MM.1S (cell line): ENCODE measurements at regions not wholly inside any gene's neighbourhood (a gene's known extent, or its start where the extent isn't known, plus 50 kb on each side); places are given as distances from the start of the nearest gene placed in this dataset.

Source experiments
- DNase-seq: peaks from one replicate; pipeline ENCODE4 v3.0.0-alpha.2; 2015
- H2AFZ ChIP-seq: fragments of 300-600 bp; sonication (generic); 2 replicates; pipeline ENCODE4 v1.6.0; 2016; ENCODE audit warnings: antibody characterized with exemption, low read length
- H3F3A ChIP-seq: fragments of 300-600 bp; sonication (generic); 2 replicates; pipeline ENCODE4 v1.6.1; 2016; ENCODE audit warnings: mild to moderate bottlenecking, antibody characterized with exemption, low read length, moderate library complexity, mixed read lengths; ENCODE audit not compliant: insufficient read depth
- H3K27ac ChIP-seq: fragments of 300-600 bp; sonication (generic); 2 replicates; pipeline ENCODE4 v1.5.1; 2016; ENCODE audit warnings: mild to moderate bottlenecking, low read length
- H3K27me3 ChIP-seq: fragments of 300-600 bp; sonication (generic); replicated peaks from 2 replicates; pipeline ENCODE4 v1.6.0; 2016; ENCODE audit warnings: low read length; ENCODE audit not compliant: insufficient read depth
- H3K36me3 ChIP-seq: fragments of 300-600 bp; sonication (generic); replicated peaks from 2 replicates; pipeline ENCODE4 v1.6.1; 2016; ENCODE audit warnings: mild to moderate bottlenecking, low read length, mixed read lengths; ENCODE audit not compliant: insufficient read depth
- H3K4me1 ChIP-seq: fragments of 300-600 bp; sonication (generic); 2 replicates; pipeline ENCODE4 v1.6.1; 2016; ENCODE audit warnings: low read length, mixed read lengths
- H3K4me2 ChIP-seq: fragments of 300-600 bp; sonication (generic); 2 replicates; pipeline ENCODE4 v1.6.0; 2016; ENCODE audit warnings: low read depth, low read length
- H3K4me3 ChIP-seq: fragments of 300-600 bp; sonication (generic); 2 replicates; pipeline ENCODE4 v1.5.1; 2016; ENCODE audit warnings: low read length, mixed read lengths
- H3K79me2 ChIP-seq: fragments of 300-600 bp; sonication (generic); 2 replicates; pipeline ENCODE4 v1.6.1; 2016; ENCODE audit warnings: mixed run types, low read length, mixed read lengths
- H3K9ac ChIP-seq: fragments of 300-600 bp; sonication (generic); 2 replicates; pipeline ENCODE4 v1.6.1; 2016; ENCODE audit warnings: low read length, mixed read lengths
- H3K9me2 ChIP-seq: fragments of 300-600 bp; sonication (generic); replicated peaks from 2 replicates; pipeline ENCODE4 v1.6.1; 2016; ENCODE audit warnings: mild to moderate bottlenecking, low read length, mixed read lengths; ENCODE audit not compliant: insufficient read depth
- H3K9me3 ChIP-seq: fragments of 300-600 bp; sonication (generic); replicated peaks from 2 replicates; pipeline ENCODE4 v1.6.1; 2016; ENCODE audit warnings: mild to moderate bottlenecking, low read length, mixed read lengths; ENCODE audit not compliant: insufficient read depth
- H4K20me1 ChIP-seq: fragments of 300-600 bp; sonication (generic); 2 replicates; pipeline ENCODE4 v1.6.1; 2016; ENCODE audit warnings: mild to moderate bottlenecking, low read length, moderate library complexity, mixed read lengths; ENCODE audit not compliant: insufficient read depth
- CTCF ChIP-seq: fragments of 300-600 bp; sonication (generic); IDR thresholded peaks from 2 replicates; pipeline ENCODE4 v1.5.1; 2016; ENCODE audit warnings: antibody characterized with exemption, low read length, mixed read lengths
- EZH2 ChIP-seq: fragments of 300-600 bp; sonication (generic); optimal IDR thresholded peaks from 2 replicates; pipeline ENCODE3; 2017; ENCODE audit warnings: low read depth, mild to moderate bottlenecking, antibody characterized with exemption, low read length, mixed read lengths
- EZH2phosphoT487 ChIP-seq: fragments of 300-600 bp; sonication (generic); IDR thresholded peaks from 2 replicates; pipeline ENCODE4 v1.6.1; 2018; ENCODE audit warnings: antibody characterized with exemption, low read length

DNA sequence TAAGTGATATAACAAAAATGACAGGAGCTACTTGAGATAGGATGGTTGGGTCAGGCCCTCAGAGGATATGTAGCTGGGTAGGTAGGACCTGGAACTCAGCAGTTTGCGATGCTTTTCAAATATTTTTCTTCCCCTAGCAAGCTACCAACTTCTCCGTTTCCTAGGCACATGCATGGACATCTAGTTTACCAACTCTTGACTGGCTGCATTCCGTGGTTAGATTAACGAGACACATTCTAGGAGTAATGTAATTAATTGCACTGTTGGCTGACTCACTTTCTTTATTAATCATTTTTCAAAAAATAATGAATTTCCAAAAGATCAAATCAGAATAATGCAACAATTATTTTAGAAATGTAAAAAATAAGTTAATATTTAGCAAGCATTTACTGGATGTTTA is 95.9 kb downstream of the MACIR start:
- no peaks in the 10 kb centered on the region for H3K79me2 ChIP-seq
- no peak overlapping the region for H3K4me3 ChIP-seq
- H3K9ac ChIP-seq, result no peak overlapping the region
- TF ChIP-seq EZH2phosphoT487, result no peak
- no peaks in the 10 kb centered on the region for H3K9me3 ChIP-seq
- DNase-seq, result no peak
- no peaks in the 10 kb centered on the region for H3K36me3 ChIP-seq
- no peaks in the 10 kb centered on the region for H3K9me2 ChIP-seq
- no peak overlapping the region for H2AFZ ChIP-seq
- no peaks in the 10 kb centered on the region for H3K27me3 ChIP-seq
- no peak overlapping the region for H3K27ac ChIP-seq
- H3K4me2 ChIP-seq, result no peak overlapping the region
- H3K4me1 ChIP-seq, result 0 out of 2 replicates have a peak, but pooled peaks cover 2% of the 10 kb centered on the region
- no peaks in the 10 kb centered on the region for H4K20me1 ChIP-seq
- no peaks in the 10 kb centered on the region for H3F3A ChIP-seq

- H3K79me2 ChIP-seq, result no peaks in the 10 kb centered on the region
Observed at GRCh38 chr5:103353581-103353980, 95.0 kb downstream of the MACIR start.

DNA sequence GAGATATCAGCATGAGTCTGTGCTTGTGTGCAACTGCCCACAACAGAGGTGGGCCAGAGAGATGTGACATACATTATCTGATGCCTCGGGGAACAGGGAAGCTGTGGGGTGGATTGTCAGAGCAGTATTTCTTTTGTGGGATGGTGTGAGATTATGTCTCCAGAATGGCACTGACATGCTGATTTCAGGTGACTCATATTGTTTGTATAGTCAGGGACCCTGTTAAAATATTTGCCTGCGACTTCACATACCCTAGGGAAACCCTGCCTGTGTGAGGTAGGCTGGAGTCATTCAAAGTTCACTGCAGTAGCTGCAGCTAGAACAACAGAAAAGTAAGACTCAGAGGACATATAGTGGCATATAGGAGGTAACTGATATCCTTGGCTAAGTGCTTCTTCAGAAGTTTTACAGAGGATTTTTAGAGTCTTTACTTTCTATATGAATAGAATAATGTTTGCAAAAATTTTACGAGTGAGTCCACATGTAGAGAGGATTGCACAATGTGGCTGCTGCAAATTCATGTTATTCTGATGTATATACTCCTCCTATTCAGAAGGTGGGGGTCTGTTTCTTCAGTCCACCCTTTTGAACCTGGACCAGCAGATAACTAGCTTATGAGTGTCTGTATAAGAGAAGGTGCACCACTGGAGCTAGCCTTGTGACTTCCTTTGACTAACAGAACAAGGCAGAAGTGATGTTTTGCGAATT is 89.3 kb downstream of the MACIR start:
- Histone ChIP-seq H2AFZ (no peak overlapping the region), H3K4me3 (no peak overlapping the region), H3K79me2 (no peaks in the 10 kb centered on the region), H3K9ac (no peak overlapping the region), H3K36me3 (no peaks in the 10 kb centered on the region), H4K20me1 (no peaks in the 10 kb centered on the region), H3K9me2 (no peaks in the 10 kb centered on the region), H3K4me1 (no peaks in the 10 kb centered on the region), H3K9me3 (no peaks in the 10 kb centered on the region), H3K27ac (no peak overlapping the region), H3K27me3 (no peaks in the 10 kb centered on the region), H3F3A (no peaks in the 10 kb centered on the region), H3K4me2 (no peak overlapping the region)
- DNase-seq, result no peak
- TF ChIP-seq EZH2phosphoT487, result no peak

More at GRCh38 chr5:103353581-103353980, 95.0 kb downstream of the MACIR start:
- no peak for DNase-seq
- H3F3A ChIP-seq, result no peaks in the 10 kb centered on the region
- no peak overlapping the region for H3K9ac ChIP-seq
- no peak overlapping the region for H3K4me2 ChIP-seq
- no peaks in the 10 kb centered on the region for H3K9me3 ChIP-seq
- 0 out of 2 replicates have a peak, but pooled peaks cover 2% of the 10 kb centered on the region for H3K4me1 ChIP-seq
- H3K27me3 ChIP-seq, result no peaks in the 10 kb centered on the region
- TF ChIP-seq CTCF (no peak), EZH2 (no peak), EZH2phosphoT487 (no peak)
- H2AFZ ChIP-seq, result no peak overlapping the region
- H4K20me1 ChIP-seq, result no peaks in the 10 kb centered on the region
- no peak overlapping the region for H3K27ac ChIP-seq
- H3K36me3 ChIP-seq, result no peaks in the 10 kb centered on the region
- H3K9me2 ChIP-seq, result no peaks in the 10 kb centered on the region
- no peak overlapping the region for H3K4me3 ChIP-seq

DNA sequence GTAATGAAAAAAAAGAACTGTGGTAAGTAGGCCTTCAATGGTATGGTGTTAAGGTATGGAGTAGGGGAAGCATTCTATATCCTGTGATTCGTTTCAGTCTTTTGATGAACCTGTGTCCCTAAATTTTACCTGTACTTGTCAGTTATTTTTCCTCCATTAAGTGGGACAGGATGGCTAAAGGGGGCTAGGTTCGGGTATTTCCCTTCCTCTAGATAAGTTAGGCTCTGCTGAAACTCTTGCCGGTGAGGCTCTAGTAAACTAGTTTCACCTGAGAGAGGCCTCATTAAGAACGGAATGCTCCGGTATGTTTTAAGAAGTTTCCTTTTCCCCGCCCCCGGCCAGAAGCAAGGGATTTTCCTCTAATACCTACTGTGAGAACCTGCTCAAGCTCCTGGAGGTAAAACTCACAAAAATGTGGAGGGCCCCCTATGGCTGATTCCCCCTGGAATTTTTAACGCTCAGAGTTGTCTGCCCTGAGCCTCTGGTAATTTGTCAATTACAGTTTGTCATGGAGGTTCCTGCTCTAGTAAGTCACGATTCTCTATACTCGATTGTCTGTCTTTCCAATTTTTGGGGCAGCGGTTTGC is 87.7 kb downstream of the MACIR start:
- H3K4me2 ChIP-seq, result no peak overlapping the region
- TF ChIP-seq EZH2phosphoT487 (no peak), CTCF (no peak), EZH2 (no peak)
- H3F3A ChIP-seq, result no peaks in the 10 kb centered on the region; the same call in 1 of the 2 replicates

More for the DNA sequence above, 87.7 kb downstream of the MACIR start:
- Histone ChIP-seq H3K9me3 (no peaks in the 10 kb centered on the region), H3K4me1 (no peaks in the 10 kb centered on the region), H3K4me3 (no peak overlapping the region), H3K79me2 (no peaks in the 10 kb centered on the region), H4K20me1 (no peaks in the 10 kb centered on the region), H3K27me3 (no peaks in the 10 kb centered on the region), H3K36me3 (no peaks in the 10 kb centered on the region), H2AFZ (no peak overlapping the region), H3K9ac (no peak overlapping the region), H3K9me2 (no peaks in the 10 kb centered on the region), H3K27ac (no peak overlapping the region)
- no peak for DNase-seq
